ENCODE measurements at regions not wholly inside any gene's neighbourhood (a gene's known extent, or its start where the extent isn't known, plus 50 kb on each side); places are given as distances from the start of the nearest gene placed in this dataset.

DNA sequence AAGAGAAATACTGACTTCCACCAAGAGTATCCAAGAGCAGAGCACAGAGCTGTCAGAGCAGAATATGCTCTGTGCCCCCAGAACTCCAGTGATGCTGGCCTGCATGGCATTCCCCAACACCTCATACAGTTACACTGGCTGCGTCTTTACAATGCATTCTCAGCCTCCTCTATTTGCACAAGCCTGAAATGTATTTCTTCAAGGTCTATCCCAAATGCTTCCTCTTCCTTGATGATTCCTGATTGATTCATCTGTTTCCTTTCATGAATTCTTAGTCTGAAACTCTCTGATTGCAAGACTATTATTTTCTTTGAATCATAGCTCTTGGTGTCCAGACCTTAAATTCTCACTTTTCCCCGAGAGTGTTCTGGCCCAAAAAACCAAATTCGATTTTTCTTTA is 664.7 kb downstream of the MECOM start:
- no peaks in the 10 kb centered on the region for H3K36me3 ChIP-seq (ENCODE audit: control insufficient read depth, insufficient read depth, low read length)

More for the DNA sequence above, 664.7 kb downstream of the MECOM start:
- Histone ChIP-seq H3K27me3 (ENCODE audit: control insufficient read depth, insufficient read depth, low read length) (no peaks in the 10 kb centered on the region), H3K9me1 (ENCODE audit: insufficient read depth, low read length) (no peaks in the 10 kb centered on the region), H4K91ac (ENCODE audit: insufficient read depth, low read depth, low read length) (no peak overlapping the region), H4K5ac (ENCODE audit: low read depth, low read length) (no peak overlapping the region), H3K56ac (ENCODE audit: extremely low read depth, insufficient read depth, low read length) (no peak overlapping the region), H2BK15ac (ENCODE audit: low read depth, low read length) (no peak overlapping the region), H3K4me3 (ENCODE audit: insufficient read depth, low read depth, low read length) (no peak overlapping the region), H3K27ac (ENCODE audit: insufficient read depth, low read length) (no peak overlapping the region), H2BK20ac (ENCODE audit: low read depth, low read length) (no peak overlapping the region), H3K18ac (ENCODE audit: low read depth, low read length) (no peak overlapping the region), H3K79me1 (ENCODE audit: low read depth in 1 of 2, low read length in 2 of 2) (no peaks in the 10 kb centered on the region), H3K4ac (ENCODE audit: low read depth, low read length) (no peak overlapping the region), H2BK120ac (ENCODE audit: low read depth, low read length) (no peak overlapping the region), H3K4me2 (ENCODE audit: low read depth, low read length) (no peak overlapping the region), H2BK5ac (ENCODE audit: low read depth, low read length, poor library complexity, severe bottlenecking) (no peak overlapping the region), H3K4me1 (ENCODE audit: control insufficient read depth, insufficient read depth, low read length) (no peaks in the 10 kb centered on the region; the same call in 1 of the 2 replicates), H2AK5ac (ENCODE audit: low read depth, low read length) (no peak overlapping the region), H4K8ac (ENCODE audit: low read depth in 2 of 2, low read length in 2 of 2) (no peak overlapping the region), H3K14ac (replicated peaks; ENCODE audit: low read depth, low read length) (no peak overlapping the region), H2AFZ (replicated peaks; ENCODE audit: low read length, poor library complexity) (no peak overlapping the region), H3K23ac (ENCODE audit: low read depth, low read length) (no peak overlapping the region), H2AK9ac (replicated peaks; ENCODE audit: low read depth, low read length, poor library complexity) (no peak overlapping the region), H4K20me1 (ENCODE audit: insufficient read depth, low read length) (no peaks in the 10 kb centered on the region), H3K9ac (ENCODE audit: low read depth, low read length) (no peak overlapping the region), H3K9me3 (ENCODE audit: control insufficient read depth, insufficient read depth, low read length) (no peaks in the 10 kb centered on the region)
- dilution Hi-C loops (cut with HindIII; ENCODE audit: low sequenced_read_pairs, unreplicated experiment) (no loop called here), in situ Hi-C loops (cut with MboI; ENCODE audit: low sequenced_read_pairs) (no loop called here), intact Hi-C loops (cut with micrococcal nuclease) (no loop called here)
- DNase-seq (no peak), ATAC-seq (ENCODE audit: low read depth) (no peak)
- POLR2A ChIA-PET (ENCODE audit: unreplicated experiment) = no interaction called here
- BruUV-seq (replicated peaks) = no TSS peak
- CTCF ChIA-PET = interaction anchor here (0.9 kb wide), 1 partner anchor 10 kb away, joined by 3 read pairs; no protein-coding TSS in a partner anchor
- TF ChIP-seq MXI1 (IDR thresholded peaks at IDR 0.05; ENCODE audit: borderline replicate concordance, low read depth, low read length) (no peak), MAFK (IDR thresholded peaks at IDR 0.05; ENCODE audit: low read depth, low read length) (no peak), RFX5 (IDR thresholded peaks at IDR 0.05; ENCODE audit: low read depth, low read length) (no peak), NFE2L2 (IDR thresholded peaks at IDR 0.05; ENCODE audit: low read depth, low read length) (no peak), SMC3 (IDR thresholded peaks at IDR 0.05; ENCODE audit: low read depth, low read length) (no peak), FOS (IDR thresholded peaks at IDR 0.05; ENCODE audit: low read depth, low read length) (no peak), RAD21 (IDR thresholded peaks at IDR 0.05; ENCODE audit: low read length) (no peak), BHLHE40 (IDR thresholded peaks at IDR 0.05; ENCODE audit: low read depth, low read length) (no peak), CHD1 (IDR thresholded peaks at IDR 0.05; ENCODE audit: low read depth, low read length) (no peak), CEBPB (IDR thresholded peaks at IDR 0.05; ENCODE audit: low read depth, low read length) (no peak), RCOR1 (IDR thresholded peaks at IDR 0.05; ENCODE audit: insufficient replicate concordance, low read length) (no peak), POLR2A (IDR thresholded peaks at IDR 0.05; ENCODE audit: low read depth, low read length) (no peak)
- TF ChIP-seq, protein P1, sequence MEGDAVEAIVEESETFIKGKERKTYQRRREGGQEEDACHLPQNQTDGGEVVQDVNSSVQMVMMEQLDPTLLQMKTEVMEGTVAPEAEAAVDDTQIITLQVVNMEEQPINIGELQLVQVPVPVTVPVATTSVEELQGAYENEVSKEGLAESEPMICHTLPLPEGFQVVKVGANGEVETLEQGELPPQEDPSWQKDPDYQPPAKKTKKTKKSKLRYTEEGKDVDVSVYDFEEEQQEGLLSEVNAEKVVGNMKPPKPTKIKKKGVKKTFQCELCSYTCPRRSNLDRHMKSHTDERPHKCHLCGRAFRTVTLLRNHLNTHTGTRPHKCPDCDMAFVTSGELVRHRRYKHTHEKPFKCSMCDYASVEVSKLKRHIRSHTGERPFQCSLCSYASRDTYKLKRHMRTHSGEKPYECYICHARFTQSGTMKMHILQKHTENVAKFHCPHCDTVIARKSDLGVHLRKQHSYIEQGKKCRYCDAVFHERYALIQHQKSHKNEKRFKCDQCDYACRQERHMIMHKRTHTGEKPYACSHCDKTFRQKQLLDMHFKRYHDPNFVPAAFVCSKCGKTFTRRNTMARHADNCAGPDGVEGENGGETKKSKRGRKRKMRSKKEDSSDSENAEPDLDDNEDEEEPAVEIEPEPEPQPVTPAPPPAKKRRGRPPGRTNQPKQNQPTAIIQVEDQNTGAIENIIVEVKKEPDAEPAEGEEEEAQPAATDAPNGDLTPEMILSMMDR (conservative IDR thresholded peaks at IDR 0.05; ENCODE audit: low read depth, low read length) = no peak
- TF ChIP-seq, protein P2, sequence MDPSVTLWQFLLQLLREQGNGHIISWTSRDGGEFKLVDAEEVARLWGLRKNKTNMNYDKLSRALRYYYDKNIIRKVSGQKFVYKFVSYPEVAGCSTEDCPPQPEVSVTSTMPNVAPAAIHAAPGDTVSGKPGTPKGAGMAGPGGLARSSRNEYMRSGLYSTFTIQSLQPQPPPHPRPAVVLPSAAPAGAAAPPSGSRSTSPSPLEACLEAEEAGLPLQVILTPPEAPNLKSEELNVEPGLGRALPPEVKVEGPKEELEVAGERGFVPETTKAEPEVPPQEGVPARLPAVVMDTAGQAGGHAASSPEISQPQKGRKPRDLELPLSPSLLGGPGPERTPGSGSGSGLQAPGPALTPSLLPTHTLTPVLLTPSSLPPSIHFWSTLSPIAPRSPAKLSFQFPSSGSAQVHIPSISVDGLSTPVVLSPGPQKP (IDR thresholded peaks at IDR 0.05; ENCODE audit: borderline replicate concordance, low read depth, low read length) = no peak
- WGBS, 2 experiments (ENCODE audit: extremely low coverage in 2 of 2, insufficient read length in 1 of 2) = 88% methylated on average over 1 of the region's 3 CpGs; no CpG with 5 or more reads in 1 of the 2 experiments
